ENCODE measurements at regions not wholly inside any gene's neighbourhood (a gene's known extent, or its start where the extent isn't known, plus 50 kb on each side); places are given as distances from the start of the nearest gene placed in this dataset.

GRCh38 chr4:136751556-136751955, 780.7 kb downstream of the PCDH18 start:
- Histone ChIP-seq H3K27me3 (ENCODE audit: low read depth) (no peaks in the 10 kb centered on the region), H3K27ac (replicated peaks) (no peak overlapping the region), H3K36me3 (no peaks in the 10 kb centered on the region), H3K4me1 (no peaks in the 10 kb centered on the region), H3K9me3 (replicated peaks) (no peaks in the 10 kb centered on the region), H3K4me3 (no peak overlapping the region)
- intact Hi-C loops (cut with micrococcal nuclease): no loop called here
- TF ChIP-seq CTCF (IDR thresholded peaks at IDR 0.05; ENCODE audit: borderline replicate concordance): no peak
- DNase-seq: no peak

GRCh38 chr4:136750897-136751296, 781.4 kb downstream of the PCDH18 start:
- H3K27me3 ChIP-seq (ENCODE audit: low read depth): no peaks in the 10 kb centered on the region
- no peak for TF ChIP-seq CTCF (IDR thresholded peaks at IDR 0.05; ENCODE audit: borderline replicate concordance)
- DNase-seq: no peak
- H3K4me3 ChIP-seq: no peak overlapping the region
- H3K27ac ChIP-seq (replicated peaks): no peak overlapping the region
- no peaks in the 10 kb centered on the region for H3K4me1 ChIP-seq
- H3K9me3 ChIP-seq (replicated peaks): no peaks in the 10 kb centered on the region
- no peaks in the 10 kb centered on the region for H3K36me3 ChIP-seq
- intact Hi-C loops (cut with micrococcal nuclease): no loop called here

GRCh38 chr4:136749989-136750388, 782.3 kb downstream of the PCDH18 start:
- Histone ChIP-seq H3K4me3 (no peak overlapping the region), H3K27ac (replicated peaks) (no peak overlapping the region), H3K27me3 (ENCODE audit: low read depth) (no peaks in the 10 kb centered on the region), H3K4me1 (no peaks in the 10 kb centered on the region), H3K9me3 (replicated peaks) (no peaks in the 10 kb centered on the region), H3K36me3 (no peaks in the 10 kb centered on the region)
- no peak for DNase-seq
- no peak for TF ChIP-seq CTCF (IDR thresholded peaks at IDR 0.05; ENCODE audit: borderline replicate concordance)
- intact Hi-C loops (cut with micrococcal nuclease): no loop called here

GRCh38 chr4:136748773-136749172, 783.5 kb downstream of the PCDH18 start:
- Histone ChIP-seq H3K36me3 (no peaks in the 10 kb centered on the region), H3K4me1 (no peaks in the 10 kb centered on the region), H3K27ac (replicated peaks) (no peak overlapping the region), H3K9me3 (replicated peaks) (peaks cover under 1% of the 10 kb centered on the region), H3K4me3 (no peak overlapping the region), H3K27me3 (ENCODE audit: low read depth) (no peaks in the 10 kb centered on the region)
- no peak for DNase-seq
- no peak for TF ChIP-seq CTCF (IDR thresholded peaks at IDR 0.05; ENCODE audit: borderline replicate concordance)
- intact Hi-C loops (cut with micrococcal nuclease): no loop called here

GRCh38 chr4:136748165-136748564, 784.1 kb downstream of the PCDH18 start:
- Histone ChIP-seq H3K4me3 (no peak overlapping the region), H3K4me1 (no peaks in the 10 kb centered on the region), H3K27ac (replicated peaks) (no peak overlapping the region), H3K36me3 (no peaks in the 10 kb centered on the region), H3K27me3 (ENCODE audit: low read depth) (no peaks in the 10 kb centered on the region), H3K9me3 (replicated peaks) (peaks cover 7% of the 10 kb centered on the region)
- intact Hi-C loops (cut with micrococcal nuclease): no loop called here
- no peak for DNase-seq
- no peak for TF ChIP-seq CTCF (IDR thresholded peaks at IDR 0.05; ENCODE audit: borderline replicate concordance)

GRCh38 chr4:136743238-136743637, 789.1 kb downstream of the PCDH18 start:
- no peaks in the 10 kb centered on the region for H3K4me1 ChIP-seq
- H3K27ac ChIP-seq (replicated peaks): no peak overlapping the region
- no peak overlapping the region for H3K4me3 ChIP-seq
- DNase-seq: no peak
- TF ChIP-seq CTCF (IDR thresholded peaks at IDR 0.05; ENCODE audit: borderline replicate concordance): no peak
- intact Hi-C loops (cut with micrococcal nuclease): no loop called here
- H3K27me3 ChIP-seq (ENCODE audit: low read depth): no peaks in the 10 kb centered on the region
- H3K36me3 ChIP-seq: no peaks in the 10 kb centered on the region
- H3K9me3 ChIP-seq (replicated peaks): peaks cover 7% of the 10 kb centered on the region
